ENCODE measurements at regions not wholly inside any gene's neighbourhood (a gene's known extent, or its start where the extent isn't known, plus 50 kb on each side); places are given as distances from the start of the nearest gene placed in this dataset.

- H3K9me3 ChIP-seq (ENCODE audit: low read depth) = peaks cover 5% of the 10 kb centered on the region
- no peak for DNase-seq (ENCODE audit: low read depth in 1 of 2, low spot score in 1 of 2)
- H3K4me3 ChIP-seq = no peak overlapping the region
- no peaks in the 10 kb centered on the region for H3K36me3 ChIP-seq
- no peak overlapping the region for H3K27ac ChIP-seq
- no peaks in the 10 kb centered on the region for H3K27me3 ChIP-seq
- TF ChIP-seq CTCF (IDR thresholded peaks at IDR 0.05; ENCODE audit: low read depth, low read length) = no peak
- H3K4me1 ChIP-seq (ENCODE audit: low read depth) = no peaks in the 10 kb centered on the region
Observed at GRCh38 chr10:108877095-108877561, 1046.2 kb downstream of the XPNPEP1 start.

GRCh38 chr10:108872854-108873253 lies 1050.5 kb downstream of the XPNPEP1 start:
- Histone ChIP-seq H3K4me3 (no peak overlapping the region), H3K9me3 (ENCODE audit: low read depth) (no peaks in the 10 kb centered on the region), H3K36me3 (no peaks in the 10 kb centered on the region), H3K27ac (no peak overlapping the region), H3K4me1 (ENCODE audit: low read depth) (no peaks in the 10 kb centered on the region), H3K27me3 (no peaks in the 10 kb centered on the region)
- DNase-seq (ENCODE audit: low read depth in 1 of 2, low spot score in 1 of 2) = no peak
- no peak for TF ChIP-seq CTCF (IDR thresholded peaks at IDR 0.05; ENCODE audit: low read depth, low read length)

- Histone ChIP-seq H3K4me3 (no peak overlapping the region), H3K27ac (no peak overlapping the region), H3K4me1 (ENCODE audit: low read depth) (no peaks in the 10 kb centered on the region), H3K27me3 (no peaks in the 10 kb centered on the region), H3K36me3 (no peaks in the 10 kb centered on the region), H3K9me3 (ENCODE audit: low read depth) (no peaks in the 10 kb centered on the region)
- TF ChIP-seq CTCF (IDR thresholded peaks at IDR 0.05; ENCODE audit: low read depth, low read length) = no peak
- no peak for DNase-seq (ENCODE audit: low read depth in 1 of 2, low spot score in 1 of 2)
Observed at GRCh38 chr10:108868881-108869280, 1054.4 kb downstream of the XPNPEP1 start.

GRCh38 chr10:108862676-108863350 lies 1060.5 kb downstream of the XPNPEP1 start:
- no peaks in the 10 kb centered on the region for H3K4me1 ChIP-seq (ENCODE audit: low read depth)
- no peak for DNase-seq (ENCODE audit: low read depth in 1 of 2, low spot score in 1 of 2)
- TF ChIP-seq CTCF (IDR thresholded peaks at IDR 0.05; ENCODE audit: low read depth, low read length) = no peak
- H3K4me3 ChIP-seq = no peak overlapping the region
- no peaks in the 10 kb centered on the region for H3K27me3 ChIP-seq
- H3K9me3 ChIP-seq (ENCODE audit: low read depth) = peaks cover 6% of the 10 kb centered on the region
- H3K36me3 ChIP-seq = no peaks in the 10 kb centered on the region
- no peak overlapping the region for H3K27ac ChIP-seq

- peaks cover 6% of the 10 kb centered on the region for H3K9me3 ChIP-seq (ENCODE audit: low read depth)
- H3K36me3 ChIP-seq = no peaks in the 10 kb centered on the region
- no peak overlapping the region for H3K4me3 ChIP-seq
- H3K4me1 ChIP-seq (ENCODE audit: low read depth) = no peaks in the 10 kb centered on the region
- H3K27ac ChIP-seq = no peak overlapping the region
- DNase-seq (ENCODE audit: low read depth in 1 of 2, low spot score in 1 of 2) = no peak
- no peaks in the 10 kb centered on the region for H3K27me3 ChIP-seq
- no peak for TF ChIP-seq CTCF (IDR thresholded peaks at IDR 0.05; ENCODE audit: low read depth, low read length)
Observed at GRCh38 chr10:108861181-108861754, 1062.0 kb downstream of the XPNPEP1 start.
